ENCODE measurements at regions not wholly inside any gene's neighbourhood (a gene's known extent, or its start where the extent isn't known, plus 50 kb on each side); places are given as distances from the start of the nearest gene placed in this dataset.

DNA sequence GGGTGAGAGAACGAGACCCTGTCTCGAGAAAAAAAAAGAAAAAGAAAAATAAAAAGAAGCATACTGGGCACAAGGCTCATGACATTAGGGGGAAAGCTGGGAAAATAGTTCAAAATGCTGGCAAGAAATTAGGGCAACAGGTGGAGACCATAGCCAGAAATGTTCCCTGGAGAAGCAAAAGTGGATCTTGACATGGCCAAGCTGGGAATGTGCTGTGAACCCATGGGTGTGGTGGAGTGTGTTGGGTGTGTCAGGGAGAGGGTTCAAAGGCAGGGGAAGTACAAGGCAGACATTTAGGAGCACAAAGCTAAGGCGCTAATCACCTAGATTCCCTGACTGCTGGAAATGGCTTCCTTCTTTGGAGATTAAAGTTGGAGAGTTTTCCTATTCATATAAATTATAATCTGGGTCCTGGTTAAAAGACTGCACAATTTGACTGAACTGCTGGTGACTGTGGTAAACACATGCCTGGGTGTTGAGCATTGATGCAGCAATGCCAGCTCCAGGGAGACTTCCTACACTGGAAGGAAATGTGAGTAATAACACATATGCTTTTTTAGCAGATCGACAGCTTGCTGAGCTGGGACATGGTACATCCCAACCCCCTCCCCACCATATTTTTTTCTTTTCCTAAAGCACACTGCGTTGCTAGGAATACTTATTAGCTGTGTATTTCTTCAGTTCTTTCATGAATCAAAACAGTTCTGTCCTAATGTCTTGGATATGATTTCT lies 70.1 kb upstream of the ARHGAP21 start:
- ChIA-PET CTCF (no interaction called here), POLR2A (no interaction called here)
- WGBS (ENCODE audit: insufficient coverage), result 73% methylated on average over 3 of the region's 5 CpGs
- Histone ChIP-seq H3K27me3 (replicated peaks in 2 of 5; ENCODE audit: control insufficient read depth in 4 of 5, insufficient read depth in 5 of 5, low read length in 4 of 5) (no peaks in the 10 kb centered on the region), H3K27ac (ENCODE audit: insufficient read depth in 1 of 2, low read depth in 1 of 2, low read length in 2 of 2, poor library complexity in 1 of 2, severe bottlenecking in 2 of 2) (no peak overlapping the region), H3K4me3 (ENCODE audit: control insufficient read depth in 1 of 7, extremely low read depth in 1 of 7, insufficient read depth in 4 of 7, low read depth in 2 of 7, low read length in 6 of 7) (no peak overlapping the region), H3K4me1 (ENCODE audit: control extremely low read depth in 1 of 4, control insufficient read depth in 4 of 4, insufficient read depth in 4 of 4, low read length in 3 of 4) (peaks cover 0 to 14% (median 10%) of the 10 kb centered on the region in 4 experiments), H3K36me3 (ENCODE audit: control insufficient read depth in 4 of 4, insufficient read depth in 4 of 4, low read length in 3 of 4) (no peaks in the 10 kb centered on the region), H3K9me3 (ENCODE audit: control extremely low read depth in 1 of 5, control insufficient read depth in 4 of 5, insufficient read depth in 2 of 5, low read depth in 1 of 5, low read length in 4 of 5) (peaks cover 0 to 6% (median 0%) of the 10 kb centered on the region in 5 experiments)
- no peak for DNase-seq

DNA sequence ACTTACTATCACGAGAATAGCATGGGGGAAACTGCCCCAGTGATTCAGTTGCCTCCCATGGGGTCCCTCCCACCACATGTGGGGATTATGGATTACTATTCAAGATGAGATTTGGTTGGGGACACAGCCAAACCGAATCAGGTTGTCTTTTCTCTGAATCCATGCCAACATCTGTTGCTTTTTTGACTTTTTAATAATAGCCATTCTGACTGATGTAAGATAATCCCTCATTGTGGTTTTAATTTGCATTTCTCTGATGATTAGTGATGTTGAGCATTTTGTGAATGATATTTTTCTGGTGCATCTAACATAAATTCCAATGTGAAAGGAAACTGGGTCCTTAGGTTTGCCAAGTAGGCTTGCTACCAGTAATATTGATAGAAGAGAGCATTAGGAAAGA lies 69.0 kb upstream of the ARHGAP21 start:
- H3K27me3 ChIP-seq (replicated peaks in 2 of 5; ENCODE audit: control insufficient read depth in 4 of 5, insufficient read depth in 5 of 5, low read length in 4 of 5), result no peaks in the 10 kb centered on the region
- 81% methylated on average over 2 of the region's 2 CpGs for WGBS (ENCODE audit: insufficient coverage)
- CTCF ChIA-PET, result no interaction called here
- H3K27ac ChIP-seq (ENCODE audit: insufficient read depth in 1 of 2, low read depth in 1 of 2, low read length in 2 of 2, poor library complexity in 1 of 2, severe bottlenecking in 2 of 2), result no peak overlapping the region
- no peak for DNase-seq
- peaks cover 0 to 6% (median 0%) of the 10 kb centered on the region in 5 experiments for H3K9me3 ChIP-seq (ENCODE audit: control extremely low read depth in 1 of 5, control insufficient read depth in 4 of 5, insufficient read depth in 2 of 5, low read depth in 1 of 5, low read length in 4 of 5)
- no peaks in the 10 kb centered on the region for H3K36me3 ChIP-seq (ENCODE audit: control insufficient read depth in 4 of 4, insufficient read depth in 4 of 4, low read length in 3 of 4)
- H3K4me3 ChIP-seq (ENCODE audit: control insufficient read depth in 1 of 7, extremely low read depth in 1 of 7, insufficient read depth in 4 of 7, low read depth in 2 of 7, low read length in 6 of 7), result no peak overlapping the region
- H3K4me1 ChIP-seq (ENCODE audit: control extremely low read depth in 1 of 4, control insufficient read depth in 4 of 4, insufficient read depth in 4 of 4, low read length in 3 of 4), result peaks cover 0 to 14% (median 10%) of the 10 kb centered on the region in 4 experiments
- POLR2A ChIA-PET, result interaction anchor here (0.5 kb wide), 1 partner anchor 11 kb away, joined by 4 read pairs; no protein-coding TSS in a partner anchor

DNA sequence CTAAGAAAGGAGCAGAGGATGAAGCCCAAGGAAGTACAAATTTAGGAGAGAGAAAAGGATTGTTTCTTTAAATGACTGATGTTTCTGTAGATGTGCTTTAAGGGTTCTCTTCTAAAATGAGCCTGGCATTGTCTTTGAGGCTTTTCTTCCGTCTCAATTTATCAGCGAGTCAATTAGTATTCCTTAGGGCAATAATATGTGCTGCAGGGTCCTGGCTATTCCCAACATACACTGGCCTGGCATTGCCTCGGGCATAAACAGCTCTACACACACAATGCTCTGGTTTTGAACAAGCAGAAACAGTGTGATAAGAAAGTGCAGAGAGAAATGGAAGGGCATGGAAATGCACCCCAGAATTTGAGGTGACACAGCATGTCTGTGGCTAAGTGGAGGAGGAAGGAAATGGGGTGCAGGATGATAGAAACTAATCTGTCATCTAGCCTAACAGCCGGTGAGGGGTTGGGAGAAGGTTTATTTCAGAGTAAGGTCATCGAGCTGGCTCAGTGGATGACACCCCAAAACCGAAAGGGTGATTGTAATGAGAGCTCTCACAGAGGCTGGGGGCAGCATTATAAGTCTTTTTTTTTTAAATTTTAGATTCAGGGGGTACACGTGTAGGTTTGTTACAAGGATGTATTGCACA lies 67.5 kb upstream of the ARHGAP21 start:
- Histone ChIP-seq H3K36me3 (ENCODE audit: control insufficient read depth in 4 of 4, insufficient read depth in 4 of 4, low read length in 3 of 4) (no peaks in the 10 kb centered on the region), H3K9me3 (ENCODE audit: control extremely low read depth in 1 of 5, control insufficient read depth in 4 of 5, insufficient read depth in 2 of 5, low read depth in 1 of 5, low read length in 4 of 5) (peaks cover 0 to 6% (median 0%) of the 10 kb centered on the region in 5 experiments), H3K27ac (ENCODE audit: insufficient read depth in 1 of 2, low read depth in 1 of 2, low read length in 2 of 2, poor library complexity in 1 of 2, severe bottlenecking in 2 of 2) (no peak overlapping the region), H3K4me1 (ENCODE audit: control extremely low read depth in 1 of 4, control insufficient read depth in 4 of 4, insufficient read depth in 4 of 4, low read length in 3 of 4) (peaks cover 0 to 14% (median 10%) of the 10 kb centered on the region in 4 experiments), H3K4me3 (ENCODE audit: control insufficient read depth in 1 of 7, extremely low read depth in 1 of 7, insufficient read depth in 4 of 7, low read depth in 2 of 7, low read length in 6 of 7) (peak overlapping the region in 2 of 7 experiments; percentile 15 to 35), H3K27me3 (replicated peaks in 2 of 5; ENCODE audit: control insufficient read depth in 4 of 5, insufficient read depth in 5 of 5, low read length in 4 of 5) (no peaks in the 10 kb centered on the region)
- peak; percentile 45 to 89 (median 83) for DNase-seq
- POLR2A ChIA-PET, result no interaction called here
- CTCF ChIA-PET, result interaction anchor here (0.8 to 1.3 kb wide), 2 partner anchors 28 to 55 kb away, joined by 3 to 4 read pairs; no protein-coding TSS in a partner anchor
- 3% methylated on average over 3 of the region's 7 CpGs for WGBS (ENCODE audit: insufficient coverage)

DNA sequence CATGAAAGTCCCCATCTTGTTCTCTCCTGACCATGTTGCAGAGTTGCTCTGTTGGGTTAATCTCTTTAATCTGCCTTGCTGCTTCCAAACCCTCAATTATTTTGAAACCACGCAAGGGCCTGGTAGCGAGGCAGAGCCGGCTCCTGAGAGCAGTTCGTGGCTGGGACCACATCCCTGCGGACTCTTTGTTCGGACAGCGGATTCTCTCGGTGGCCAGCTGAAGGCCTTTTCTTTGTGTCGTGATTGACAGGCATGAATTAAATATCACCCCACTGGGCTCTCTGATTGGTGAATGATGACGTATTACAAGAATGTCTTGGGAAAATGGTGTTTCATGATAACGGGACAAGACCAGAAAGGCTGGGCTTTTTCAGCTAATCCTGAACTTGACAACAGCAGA lies 66.9 kb upstream of the ARHGAP21 start:
- no peak overlapping the region for H3K27ac ChIP-seq (ENCODE audit: insufficient read depth in 1 of 2, low read depth in 1 of 2, low read length in 2 of 2, poor library complexity in 1 of 2, severe bottlenecking in 2 of 2)
- H3K9me3 ChIP-seq (ENCODE audit: control extremely low read depth in 1 of 5, control insufficient read depth in 4 of 5, insufficient read depth in 2 of 5, low read depth in 1 of 5, low read length in 4 of 5), result peaks cover 0 to 6% (median 0%) of the 10 kb centered on the region in 5 experiments
- H3K27me3 ChIP-seq (replicated peaks in 2 of 5; ENCODE audit: control insufficient read depth in 4 of 5, insufficient read depth in 5 of 5, low read length in 4 of 5), result no peaks in the 10 kb centered on the region
- H3K4me1 ChIP-seq (ENCODE audit: control extremely low read depth in 1 of 4, control insufficient read depth in 4 of 4, insufficient read depth in 4 of 4, low read length in 3 of 4), result peaks cover 0 to 14% (median 10%) of the 10 kb centered on the region in 4 experiments
- ChIA-PET POLR2A (no interaction called here), CTCF (interaction anchor here (1.3 kb wide), 1 partner anchor 56 kb away, joined by 4 read pairs; no protein-coding TSS in a partner anchor)
- no peaks in the 10 kb centered on the region for H3K36me3 ChIP-seq (ENCODE audit: control insufficient read depth in 4 of 4, insufficient read depth in 4 of 4, low read length in 3 of 4)
- WGBS (ENCODE audit: insufficient coverage), result 88% methylated on average over 6 of the region's 11 CpGs
- H3K4me3 ChIP-seq (ENCODE audit: control insufficient read depth in 1 of 7, extremely low read depth in 1 of 7, insufficient read depth in 4 of 7, low read depth in 2 of 7, low read length in 6 of 7), result no peak overlapping the region
- peak in 1 of 3 donors; percentile 11 for DNase-seq

DNA sequence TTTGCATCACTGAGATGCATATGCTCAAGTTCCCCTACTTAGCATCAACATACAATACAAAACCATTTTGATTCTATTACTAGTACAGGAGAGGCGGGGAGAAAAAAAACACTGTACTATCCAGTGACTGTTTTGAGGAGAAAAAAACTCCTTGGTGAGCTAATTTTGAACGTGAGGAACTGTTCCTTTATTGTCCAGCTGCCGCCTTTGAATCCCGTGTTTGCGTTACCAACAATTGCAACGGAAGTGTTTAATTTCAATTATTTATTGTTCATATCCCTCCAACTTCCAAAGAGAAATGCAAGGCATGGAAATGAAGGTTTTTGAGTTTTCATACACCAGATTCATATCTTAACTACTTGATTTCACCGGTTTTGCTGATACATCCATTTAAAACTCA lies 66.4 kb upstream of the ARHGAP21 start:
- CTCF ChIA-PET, result interaction anchor here (1.0 kb wide), 1 partner anchor 10 kb away, joined by 4 read pairs; no protein-coding TSS in a partner anchor
- Histone ChIP-seq H3K9me3 (ENCODE audit: control extremely low read depth in 1 of 5, control insufficient read depth in 4 of 5, insufficient read depth in 2 of 5, low read depth in 1 of 5, low read length in 4 of 5) (peaks cover 0 to 5% (median 0%) of the 10 kb centered on the region in 5 experiments), H3K36me3 (ENCODE audit: control insufficient read depth in 4 of 4, insufficient read depth in 4 of 4, low read length in 3 of 4) (no peaks in the 10 kb centered on the region), H3K4me1 (ENCODE audit: control extremely low read depth in 1 of 4, control insufficient read depth in 4 of 4, insufficient read depth in 4 of 4, low read length in 3 of 4) (peaks cover 0 to 14% (median 10%) of the 10 kb centered on the region in 4 experiments), H3K27ac (ENCODE audit: insufficient read depth in 1 of 2, low read depth in 1 of 2, low read length in 2 of 2, poor library complexity in 1 of 2, severe bottlenecking in 2 of 2) (no peak overlapping the region), H3K27me3 (replicated peaks in 2 of 5; ENCODE audit: control insufficient read depth in 4 of 5, insufficient read depth in 5 of 5, low read length in 4 of 5) (no peaks in the 10 kb centered on the region), H3K4me3 (ENCODE audit: control insufficient read depth in 1 of 7, extremely low read depth in 1 of 7, insufficient read depth in 4 of 7, low read depth in 2 of 7, low read length in 6 of 7) (no peak overlapping the region)
- 83% methylated on average over 2 of the region's 7 CpGs for WGBS (ENCODE audit: insufficient coverage)
- DNase-seq, result no peak
- POLR2A ChIA-PET, result no interaction called here

DNA sequence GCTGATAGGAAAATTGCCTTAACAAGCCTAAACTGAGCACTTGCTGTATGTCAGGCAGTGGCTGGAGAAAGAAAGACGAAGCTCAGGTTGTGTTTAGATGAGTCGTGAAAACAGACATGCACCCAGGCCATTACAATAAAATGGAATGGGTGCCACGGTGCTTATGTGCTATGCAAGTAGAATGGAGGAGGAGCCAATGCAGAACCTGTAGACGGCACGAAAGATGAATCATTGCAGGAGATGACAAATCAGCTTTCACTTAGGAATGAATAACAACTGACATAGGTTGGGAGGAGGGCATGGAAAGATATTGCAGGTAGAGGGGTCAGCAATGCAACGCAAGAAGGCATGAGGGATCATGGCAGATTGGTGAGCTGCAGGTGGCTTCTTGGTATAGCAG lies 61.2 kb upstream of the ARHGAP21 start:
- POLR2A ChIA-PET, result no interaction called here
- H3K4me3 ChIP-seq (ENCODE audit: control insufficient read depth in 1 of 7, extremely low read depth in 1 of 7, insufficient read depth in 4 of 7, low read depth in 2 of 7, low read length in 6 of 7), result no peak overlapping the region
- CTCF ChIA-PET, result interaction anchor here (1.4 to 1.5 kb wide), 2 partner anchors 22 to 149 kb away, joined by 3 to 4 read pairs; no protein-coding TSS in a partner anchor

DNA sequence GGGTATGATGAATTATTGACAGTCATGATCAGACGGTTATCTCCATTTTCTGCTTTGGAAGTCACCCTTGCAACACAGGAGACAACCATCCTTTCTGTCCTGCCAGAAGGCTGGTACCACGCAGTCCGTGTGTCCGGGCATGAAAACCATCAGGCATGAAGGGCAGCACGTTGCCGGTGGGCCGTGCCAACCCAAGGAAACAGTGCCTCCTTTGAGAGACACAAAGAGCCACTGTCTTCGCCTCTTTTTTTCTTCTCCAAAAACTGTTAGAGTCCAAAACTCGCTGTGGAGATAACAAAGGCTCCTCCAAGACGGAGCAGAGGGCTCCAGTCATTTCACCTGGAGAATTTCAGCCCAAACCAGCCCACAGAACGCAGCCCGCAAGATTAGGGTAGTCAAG lies 60.4 kb upstream of the ARHGAP21 start:
- 98% methylated on average over 10 of the region's 12 CpGs for WGBS (ENCODE audit: insufficient coverage)
- Histone ChIP-seq H3K27me3 (replicated peaks in 2 of 5; ENCODE audit: control insufficient read depth in 4 of 5, insufficient read depth in 5 of 5, low read length in 4 of 5) (no peaks in the 10 kb centered on the region), H3K36me3 (ENCODE audit: control insufficient read depth in 4 of 4, insufficient read depth in 4 of 4, low read length in 3 of 4) (no peaks in the 10 kb centered on the region)

More for the DNA sequence above, 61.2 kb upstream of the ARHGAP21 start:
- no peak for DNase-seq
- WGBS (ENCODE audit: insufficient coverage), result 92% methylated on average over 5 of the region's 6 CpGs
- H3K36me3 ChIP-seq (ENCODE audit: control insufficient read depth in 4 of 4, insufficient read depth in 4 of 4, low read length in 3 of 4), result no peaks in the 10 kb centered on the region
- H3K27me3 ChIP-seq (replicated peaks in 2 of 5; ENCODE audit: control insufficient read depth in 4 of 5, insufficient read depth in 5 of 5, low read length in 4 of 5), result no peaks in the 10 kb centered on the region
- H3K9me3 ChIP-seq (ENCODE audit: control extremely low read depth in 1 of 5, control insufficient read depth in 4 of 5, insufficient read depth in 2 of 5, low read depth in 1 of 5, low read length in 4 of 5), result no peaks in the 10 kb centered on the region
- no peak overlapping the region for H3K27ac ChIP-seq (ENCODE audit: insufficient read depth in 1 of 2, low read depth in 1 of 2, low read length in 2 of 2, poor library complexity in 1 of 2, severe bottlenecking in 2 of 2)
- H3K4me1 ChIP-seq (ENCODE audit: control extremely low read depth in 1 of 4, control insufficient read depth in 4 of 4, insufficient read depth in 4 of 4, low read length in 3 of 4), result no peaks in the 10 kb centered on the region

More for the DNA sequence above, 60.4 kb upstream of the ARHGAP21 start:
- H3K27ac ChIP-seq (ENCODE audit: insufficient read depth in 1 of 2, low read depth in 1 of 2, low read length in 2 of 2, poor library complexity in 1 of 2, severe bottlenecking in 2 of 2), result no peak overlapping the region
- POLR2A ChIA-PET, result interaction anchor here (0.6 kb wide), 1 partner anchor 179 kb away, joined by 3 read pairs; no protein-coding TSS in a partner anchor
- H3K9me3 ChIP-seq (ENCODE audit: control extremely low read depth in 1 of 5, control insufficient read depth in 4 of 5, insufficient read depth in 2 of 5, low read depth in 1 of 5, low read length in 4 of 5), result no peaks in the 10 kb centered on the region
- H3K4me3 ChIP-seq (ENCODE audit: control insufficient read depth in 1 of 7, extremely low read depth in 1 of 7, insufficient read depth in 4 of 7, low read depth in 2 of 7, low read length in 6 of 7), result no peak overlapping the region
- CTCF ChIA-PET, result interaction anchor here (1.5 kb wide), 1 partner anchor 22 kb away, joined by 4 read pairs; no protein-coding TSS in a partner anchor
- DNase-seq, result no peak
- no peaks in the 10 kb centered on the region for H3K4me1 ChIP-seq (ENCODE audit: control extremely low read depth in 1 of 4, control insufficient read depth in 4 of 4, insufficient read depth in 4 of 4, low read length in 3 of 4)
